SK-N-SH (cell line): ENCODE measurements at regions not wholly inside any gene's neighbourhood (a gene's known extent, or its start where the extent isn't known, plus 50 kb on each side); places are given as distances from the start of the nearest gene placed in this dataset.

Experiments
- CHD2 ChIP-seq: fragments of 150-350 bp; IDR thresholded peaks from 2 replicates; pipeline ENCODE4 v1.6.1; 2018; ENCODE audit warnings: low read length; ENCODE audit not compliant: partially characterized antibody
- EZH2phosphoT487 ChIP-seq: fragments of 200-600 bp; sonication (generic); IDR thresholded peaks from 2 replicates; pipeline ENCODE4 v1.6.1; 2017; ENCODE audit warnings: low read depth, mixed run types, mild to moderate bottlenecking, antibody characterized with exemption, moderate library complexity, borderline replicate concordance
- MXI1 ChIP-seq: IDR thresholded peaks from 2 replicates; pipeline ENCODE4 v1.6.1; 2012; ENCODE audit warnings: mild to moderate bottlenecking, low read depth, low read length, improper control_type of control experiment
- SIN3A ChIP-seq: IDR thresholded peaks from 2 replicates; pipeline ENCODE4 v1.6.1; 2012; ENCODE audit warnings: low read depth, mild to moderate bottlenecking, low read length, moderate library complexity, borderline replicate concordance
- TAF1 ChIP-seq: IDR thresholded peaks from 2 replicates; pipeline ENCODE4 v1.6.1; 2012; ENCODE audit warnings: low read depth, mild to moderate bottlenecking, low read length, moderate library complexity, borderline replicate concordance
- TCF12 ChIP-seq: IDR thresholded peaks from 2 replicates; pipeline ENCODE4 v1.4.0; 2012
- TF ChIP-seq, protein P1 (sequence below): fragments of 200-600 bp; sonication (generic); IDR thresholded peaks from 2 replicates; pipeline ENCODE4 v1.6.1; 2017; ENCODE audit warnings: antibody characterized with exemption, mild to moderate bottlenecking, moderate library complexity
- TF ChIP-seq, protein P2 (sequence below): IDR thresholded peaks from 2 replicates; pipeline ENCODE4 v1.4.0; 2012; ENCODE audit warnings: low read depth, borderline replicate concordance

DNA sequence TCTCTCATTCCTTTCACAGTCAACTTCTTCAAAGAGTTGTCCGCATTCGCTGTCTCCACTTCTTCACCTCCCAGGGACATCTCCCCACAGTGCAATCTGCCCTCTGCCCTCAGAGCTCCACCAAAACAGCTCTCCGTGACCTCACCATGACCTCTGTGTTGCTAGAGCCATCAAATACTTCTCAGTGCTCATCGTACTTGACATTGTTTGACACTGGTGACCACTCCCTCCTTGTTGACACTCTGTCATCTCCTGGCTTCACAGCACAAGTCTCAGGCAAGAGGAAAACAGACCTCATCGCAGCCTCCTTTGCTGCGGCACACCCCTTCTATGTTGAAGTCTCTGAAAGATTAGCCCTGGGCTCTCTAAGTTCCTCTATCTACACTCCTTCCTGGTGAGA, 90.5 kb upstream of the CCDC160 start:
- TF ChIP-seq SIN3A (no peak), TAF1 (no peak), CHD2 (no peak), TCF12 (no peak), EZH2phosphoT487 (no peak), MXI1 (no peak)
- TF ChIP-seq, protein P1, sequence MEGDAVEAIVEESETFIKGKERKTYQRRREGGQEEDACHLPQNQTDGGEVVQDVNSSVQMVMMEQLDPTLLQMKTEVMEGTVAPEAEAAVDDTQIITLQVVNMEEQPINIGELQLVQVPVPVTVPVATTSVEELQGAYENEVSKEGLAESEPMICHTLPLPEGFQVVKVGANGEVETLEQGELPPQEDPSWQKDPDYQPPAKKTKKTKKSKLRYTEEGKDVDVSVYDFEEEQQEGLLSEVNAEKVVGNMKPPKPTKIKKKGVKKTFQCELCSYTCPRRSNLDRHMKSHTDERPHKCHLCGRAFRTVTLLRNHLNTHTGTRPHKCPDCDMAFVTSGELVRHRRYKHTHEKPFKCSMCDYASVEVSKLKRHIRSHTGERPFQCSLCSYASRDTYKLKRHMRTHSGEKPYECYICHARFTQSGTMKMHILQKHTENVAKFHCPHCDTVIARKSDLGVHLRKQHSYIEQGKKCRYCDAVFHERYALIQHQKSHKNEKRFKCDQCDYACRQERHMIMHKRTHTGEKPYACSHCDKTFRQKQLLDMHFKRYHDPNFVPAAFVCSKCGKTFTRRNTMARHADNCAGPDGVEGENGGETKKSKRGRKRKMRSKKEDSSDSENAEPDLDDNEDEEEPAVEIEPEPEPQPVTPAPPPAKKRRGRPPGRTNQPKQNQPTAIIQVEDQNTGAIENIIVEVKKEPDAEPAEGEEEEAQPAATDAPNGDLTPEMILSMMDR, result no peak
- TF ChIP-seq, protein P2, sequence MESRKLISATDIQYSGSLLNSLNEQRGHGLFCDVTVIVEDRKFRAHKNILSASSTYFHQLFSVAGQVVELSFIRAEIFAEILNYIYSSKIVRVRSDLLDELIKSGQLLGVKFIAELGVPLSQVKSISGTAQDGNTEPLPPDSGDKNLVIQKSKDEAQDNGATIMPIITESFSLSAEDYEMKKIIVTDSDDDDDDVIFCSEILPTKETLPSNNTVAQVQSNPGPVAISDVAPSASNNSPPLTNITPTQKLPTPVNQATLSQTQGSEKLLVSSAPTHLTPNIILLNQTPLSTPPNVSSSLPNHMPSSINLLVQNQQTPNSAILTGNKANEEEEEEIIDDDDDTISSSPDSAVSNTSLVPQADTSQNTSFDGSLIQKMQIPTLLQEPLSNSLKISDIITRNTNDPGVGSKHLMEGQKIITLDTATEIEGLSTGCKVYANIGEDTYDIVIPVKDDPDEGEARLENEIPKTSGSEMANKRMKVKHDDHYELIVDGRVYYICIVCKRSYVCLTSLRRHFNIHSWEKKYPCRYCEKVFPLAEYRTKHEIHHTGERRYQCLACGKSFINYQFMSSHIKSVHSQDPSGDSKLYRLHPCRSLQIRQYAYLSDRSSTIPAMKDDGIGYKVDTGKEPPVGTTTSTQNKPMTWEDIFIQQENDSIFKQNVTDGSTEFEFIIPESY, result no peak
